Endothelial cell of umbilical vein (primary cell): ENCODE measurements at regions not wholly inside any gene's neighbourhood (a gene's known extent, or its start where the extent isn't known, plus 50 kb on each side); places are given as distances from the start of the nearest gene placed in this dataset.

Source experiments
- EZH2 ChIP-seq: IDR thresholded peaks from 2 replicates; pipeline ENCODE4 v1.6.1; 2012; ENCODE audit warnings: borderline replicate concordance, low read depth, mild to moderate bottlenecking, moderate library complexity, low read length, inconsistent platforms; ENCODE audit not compliant: severe bottlenecking
- FOS ChIP-seq: IDR thresholded peaks from 2 replicates; pipeline ENCODE4 v1.6.1; 2011; ENCODE audit warnings: mild to moderate bottlenecking, low read length, moderate library complexity, borderline replicate concordance; ENCODE audit not compliant: insufficient read depth
- GATA2 ChIP-seq: IDR thresholded peaks from 2 replicates; pipeline ENCODE4 v1.7.0; 2011; ENCODE audit warnings: low read depth, mild to moderate bottlenecking, moderate library complexity, mixed read lengths, low read length; ENCODE audit not compliant: insufficient read length, insufficient read depth
- JUN ChIP-seq: IDR thresholded peaks from 2 replicates; pipeline ENCODE4 v1.6.1; 2011; ENCODE audit warnings: borderline replicate concordance, low read depth; ENCODE audit not compliant: insufficient read length, insufficient read depth
- MAX ChIP-seq: IDR thresholded peaks from 2 replicates; pipeline ENCODE4 v1.6.1; 2011; ENCODE audit not compliant: insufficient read depth, insufficient read length
- MYC ChIP-seq: IDR thresholded peaks from one replicate; pipeline ENCODE4 v1.6.1; 2011; ENCODE audit warnings: mild to moderate bottlenecking, low read depth, low read length
- POLR2A ChIP-seq: IDR thresholded peaks from 2 replicates; pipeline ENCODE4 v1.6.1; 2012; ENCODE audit warnings: low read depth, mild to moderate bottlenecking, control low read depth, low read length
- POLR2AphosphoS5 ChIP-seq: IDR thresholded peaks from 2 replicates; pipeline ENCODE4 v1.6.1; 2012; ENCODE audit warnings: low read depth, mild to moderate bottlenecking, control low read depth, low read length, moderate library complexity; ENCODE audit not compliant: insufficient read depth
- TF ChIP-seq, protein P1 (sequence below), 2 donors: IDR thresholded peaks; 1 replicate in 1 of 2; 2 replicates in 1 of 2; pipeline ENCODE4 v1.5.1; 2011; ENCODE audit warnings: low read length in 2 of 2, mild to moderate bottlenecking in 2 of 2, moderate library complexity in 2 of 2, control low read depth in 1 of 2, inconsistent platforms in 1 of 2, low read depth in 1 of 2; ENCODE audit not compliant: insufficient read depth in 1 of 2; ENCODE audit errors: extremely low read depth in 1 of 2

GRCh38 chr1:98047171-98047570 lies 126.3 kb upstream of the DPYD start:
- TF ChIP-seq, protein P1, sequence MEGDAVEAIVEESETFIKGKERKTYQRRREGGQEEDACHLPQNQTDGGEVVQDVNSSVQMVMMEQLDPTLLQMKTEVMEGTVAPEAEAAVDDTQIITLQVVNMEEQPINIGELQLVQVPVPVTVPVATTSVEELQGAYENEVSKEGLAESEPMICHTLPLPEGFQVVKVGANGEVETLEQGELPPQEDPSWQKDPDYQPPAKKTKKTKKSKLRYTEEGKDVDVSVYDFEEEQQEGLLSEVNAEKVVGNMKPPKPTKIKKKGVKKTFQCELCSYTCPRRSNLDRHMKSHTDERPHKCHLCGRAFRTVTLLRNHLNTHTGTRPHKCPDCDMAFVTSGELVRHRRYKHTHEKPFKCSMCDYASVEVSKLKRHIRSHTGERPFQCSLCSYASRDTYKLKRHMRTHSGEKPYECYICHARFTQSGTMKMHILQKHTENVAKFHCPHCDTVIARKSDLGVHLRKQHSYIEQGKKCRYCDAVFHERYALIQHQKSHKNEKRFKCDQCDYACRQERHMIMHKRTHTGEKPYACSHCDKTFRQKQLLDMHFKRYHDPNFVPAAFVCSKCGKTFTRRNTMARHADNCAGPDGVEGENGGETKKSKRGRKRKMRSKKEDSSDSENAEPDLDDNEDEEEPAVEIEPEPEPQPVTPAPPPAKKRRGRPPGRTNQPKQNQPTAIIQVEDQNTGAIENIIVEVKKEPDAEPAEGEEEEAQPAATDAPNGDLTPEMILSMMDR (IDR thresholded peaks at IDR 0.05; ENCODE audit: extremely low read depth in 1 of 2, insufficient read depth in 1 of 2, low read depth in 1 of 2, low read length in 2 of 2), result no peak
- TF ChIP-seq MAX (no peak), FOS (no peak), POLR2A (no peak), JUN (no peak), POLR2AphosphoS5 (no peak), EZH2 (no peak), MYC (no peak), GATA2 (no peak)
